ENCODE measurements at regions not wholly inside any gene's neighbourhood (a gene's known extent, or its start where the extent isn't known, plus 50 kb on each side); places are given as distances from the start of the nearest gene placed in this dataset.

- Histone ChIP-seq H3K27ac (no peak overlapping the region), H3K9me3 (no peaks in the 10 kb centered on the region), H3K27me3 (no peaks in the 10 kb centered on the region), H3K4me3 (no peak overlapping the region), H3K4me1 (no peaks in the 10 kb centered on the region), H3K36me3 (no peaks in the 10 kb centered on the region)
- no peak for DNase-seq (ENCODE audit: extremely low spot score in 2 of 2)
- intact Hi-C loops (cut with DNase I) = no loop called here
- no peak for TF ChIP-seq POLR2A (IDR thresholded peaks at IDR 0.05)
- no peak for TF ChIP-seq POLR2AphosphoS5 (IDR thresholded peaks at IDR 0.05; ENCODE audit: insufficient read depth in 1 of 2, low read depth in 1 of 2)
- no peak for TF ChIP-seq CTCF (IDR thresholded peaks at IDR 0.05)
Observed at GRCh38 chr2:198774576-198774975, 683.2 kb downstream of the SATB2 start.

GRCh38 chr2:198767694-198768093 is 690.0 kb downstream of the SATB2 start:
- TF ChIP-seq POLR2AphosphoS5 (IDR thresholded peaks at IDR 0.05; ENCODE audit: insufficient read depth in 1 of 2, low read depth in 1 of 2) = no peak
- no peak for TF ChIP-seq CTCF (IDR thresholded peaks at IDR 0.05)
- TF ChIP-seq POLR2A (IDR thresholded peaks at IDR 0.05) = no peak
- H3K27me3 ChIP-seq = no peaks in the 10 kb centered on the region
- intact Hi-C loops (cut with DNase I) = no loop called here
- no peak overlapping the region for H3K27ac ChIP-seq
- DNase-seq (ENCODE audit: extremely low spot score in 2 of 2) = no peak
- no peaks in the 10 kb centered on the region for H3K9me3 ChIP-seq
- H3K4me1 ChIP-seq = no peaks in the 10 kb centered on the region
- H3K4me3 ChIP-seq = no peak overlapping the region
- no peaks in the 10 kb centered on the region for H3K36me3 ChIP-seq

- H3K27ac ChIP-seq = no peak overlapping the region
- TF ChIP-seq POLR2AphosphoS5 (IDR thresholded peaks at IDR 0.05; ENCODE audit: insufficient read depth in 1 of 2, low read depth in 1 of 2) (no peak), CTCF (IDR thresholded peaks at IDR 0.05) (no peak), POLR2A (IDR thresholded peaks at IDR 0.05) (no peak)
- H3K4me3 ChIP-seq = no peak overlapping the region
- H3K36me3 ChIP-seq = no peaks in the 10 kb centered on the region
- H3K9me3 ChIP-seq = no peaks in the 10 kb centered on the region
- H3K4me1 ChIP-seq = no peaks in the 10 kb centered on the region
- intact Hi-C loops (cut with DNase I) = no loop called here
- no peaks in the 10 kb centered on the region for H3K27me3 ChIP-seq
- no peak for DNase-seq (ENCODE audit: extremely low spot score in 2 of 2)
Observed at GRCh38 chr2:198763793-198764192, 693.9 kb downstream of the SATB2 start.

GRCh38 chr2:198762441-198762840 is 695.3 kb downstream of the SATB2 start:
- Histone ChIP-seq H3K4me3 (no peak overlapping the region), H3K27me3 (no peaks in the 10 kb centered on the region), H3K36me3 (no peaks in the 10 kb centered on the region), H3K9me3 (no peaks in the 10 kb centered on the region), H3K4me1 (no peaks in the 10 kb centered on the region), H3K27ac (no peak overlapping the region)
- DNase-seq (ENCODE audit: extremely low spot score in 2 of 2) = no peak
- intact Hi-C loops (cut with DNase I) = no loop called here
- no peak for TF ChIP-seq POLR2A (IDR thresholded peaks at IDR 0.05)
- no peak for TF ChIP-seq CTCF (IDR thresholded peaks at IDR 0.05)
- no peak for TF ChIP-seq POLR2AphosphoS5 (IDR thresholded peaks at IDR 0.05; ENCODE audit: insufficient read depth in 1 of 2, low read depth in 1 of 2)

GRCh38 chr2:198757069-198757468 is 700.7 kb downstream of the SATB2 start:
- H3K27ac ChIP-seq = no peak overlapping the region
- no peaks in the 10 kb centered on the region for H3K36me3 ChIP-seq
- H3K4me3 ChIP-seq = no peak overlapping the region
- no peak for DNase-seq (ENCODE audit: extremely low spot score in 2 of 2)
- H3K27me3 ChIP-seq = no peaks in the 10 kb centered on the region
- intact Hi-C loops (cut with DNase I) = no loop called here
- H3K4me1 ChIP-seq = no peaks in the 10 kb centered on the region
- no peak for TF ChIP-seq CTCF (IDR thresholded peaks at IDR 0.05)
- H3K9me3 ChIP-seq = no peaks in the 10 kb centered on the region
